ENCODE measurements at regions not wholly inside any gene's neighbourhood (a gene's known extent, or its start where the extent isn't known, plus 50 kb on each side); places are given as distances from the start of the nearest gene placed in this dataset.
A peak's percentile ranks its signal among the peaks of the same experiment; 100 is the strongest.

- no peak for FAIRE-seq
Observed at GRCh38 chr9:103281126-103281525, 286.0 kb downstream of the CYLC2 start.

GRCh38 chr9:103287361-103287760, 292.2 kb downstream of the CYLC2 start:
- no peaks in the 10 kb centered on the region for H3K27me3 ChIP-seq (ENCODE audit: control insufficient read depth, insufficient read depth, low read length)
- FAIRE-seq (no peak), DNase-seq (ENCODE audit: low read depth) (no peak)
- H3K4me3 ChIP-seq (ENCODE audit: low read depth, low read length), result no peak overlapping the region
- TF ChIP-seq CTCF (IDR thresholded peaks at IDR 0.05; ENCODE audit: insufficient read depth, low read length, severe bottlenecking), result no peak
- H3K36me3 ChIP-seq (ENCODE audit: control insufficient read depth, insufficient read depth, low read length), result no peaks in the 10 kb centered on the region

More at GRCh38 chr9:103281126-103281525, 286.0 kb downstream of the CYLC2 start:
- Histone ChIP-seq H3K36me3 (ENCODE audit: control insufficient read depth, insufficient read depth, low read length) (no peaks in the 10 kb centered on the region), H3K4me3 (ENCODE audit: low read depth, low read length) (no peak overlapping the region), H3K27me3 (ENCODE audit: control insufficient read depth, insufficient read depth, low read length) (no peaks in the 10 kb centered on the region)
- no peak for TF ChIP-seq CTCF (IDR thresholded peaks at IDR 0.05; ENCODE audit: insufficient read depth, low read length, severe bottlenecking)
- DNase-seq (ENCODE audit: low read depth), result no peak

GRCh38 chr9:103296189-103296588, 301.1 kb downstream of the CYLC2 start:
- FAIRE-seq (no peak), DNase-seq (ENCODE audit: low read depth) (no peak)
- Histone ChIP-seq H3K27me3 (ENCODE audit: control insufficient read depth, insufficient read depth, low read length) (no peaks in the 10 kb centered on the region), H3K36me3 (ENCODE audit: control insufficient read depth, insufficient read depth, low read length) (no peaks in the 10 kb centered on the region), H3K4me3 (ENCODE audit: low read depth, low read length) (no peak overlapping the region)
- TF ChIP-seq CTCF (IDR thresholded peaks at IDR 0.05; ENCODE audit: insufficient read depth, low read length, severe bottlenecking), result no peak

DNA sequence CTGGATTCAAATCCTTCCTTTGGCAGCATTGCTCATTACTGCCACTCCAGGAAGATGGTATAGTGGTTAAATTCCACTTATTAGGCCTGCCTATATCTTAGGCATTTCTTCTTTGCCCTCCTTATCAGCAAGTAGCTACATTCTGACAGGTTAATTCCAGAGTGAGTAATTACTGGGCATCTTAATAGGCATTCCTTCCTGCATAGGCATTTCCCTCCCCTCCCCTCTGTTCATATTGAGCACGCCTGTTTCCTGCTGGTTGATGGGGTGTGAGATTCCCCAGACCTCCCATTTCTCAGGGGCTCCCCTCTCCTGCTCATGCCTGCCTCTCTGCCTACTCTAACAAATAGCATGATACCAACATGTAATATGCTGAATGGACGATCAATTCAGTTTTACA, 305.9 kb downstream of the CYLC2 start:
- no peak for DNase-seq (ENCODE audit: low read depth)
- TF ChIP-seq CTCF (IDR thresholded peaks at IDR 0.05; ENCODE audit: insufficient read depth, low read length, severe bottlenecking), result no peak
- no peak overlapping the region for H3K4me3 ChIP-seq (ENCODE audit: low read depth, low read length)
- FAIRE-seq, result no peak
- no peaks in the 10 kb centered on the region for H3K27me3 ChIP-seq (ENCODE audit: control insufficient read depth, insufficient read depth, low read length)
- no peaks in the 10 kb centered on the region for H3K36me3 ChIP-seq (ENCODE audit: control insufficient read depth, insufficient read depth, low read length)

DNA sequence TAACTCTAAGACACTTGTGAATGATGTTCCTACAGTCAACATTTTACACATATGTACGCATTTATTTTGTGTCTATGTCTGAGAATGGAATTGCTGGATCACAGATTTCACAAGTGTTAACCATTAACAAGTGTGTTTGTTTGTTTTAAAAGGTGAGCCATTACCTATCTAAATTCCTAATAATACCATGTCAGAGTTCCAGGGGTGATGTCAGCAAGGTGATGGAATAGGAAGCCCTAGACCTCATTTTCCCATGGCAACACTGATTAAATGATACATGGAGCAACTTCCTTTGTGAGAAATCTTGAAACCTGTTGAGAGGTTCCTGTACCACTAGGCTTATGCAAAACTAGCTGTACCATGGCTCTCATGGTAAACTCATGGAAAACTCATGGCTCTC, 309.7 kb downstream of the CYLC2 start:
- Histone ChIP-seq H3K36me3 (ENCODE audit: control insufficient read depth, insufficient read depth, low read length) (no peaks in the 10 kb centered on the region), H3K27me3 (ENCODE audit: control insufficient read depth, insufficient read depth, low read length) (no peaks in the 10 kb centered on the region), H3K4me3 (ENCODE audit: low read depth, low read length) (no peak overlapping the region)
- TF ChIP-seq CTCF (IDR thresholded peaks at IDR 0.05; ENCODE audit: insufficient read depth, low read length, severe bottlenecking), result no peak
- no peak for DNase-seq (ENCODE audit: low read depth)
- no peak for FAIRE-seq

DNA sequence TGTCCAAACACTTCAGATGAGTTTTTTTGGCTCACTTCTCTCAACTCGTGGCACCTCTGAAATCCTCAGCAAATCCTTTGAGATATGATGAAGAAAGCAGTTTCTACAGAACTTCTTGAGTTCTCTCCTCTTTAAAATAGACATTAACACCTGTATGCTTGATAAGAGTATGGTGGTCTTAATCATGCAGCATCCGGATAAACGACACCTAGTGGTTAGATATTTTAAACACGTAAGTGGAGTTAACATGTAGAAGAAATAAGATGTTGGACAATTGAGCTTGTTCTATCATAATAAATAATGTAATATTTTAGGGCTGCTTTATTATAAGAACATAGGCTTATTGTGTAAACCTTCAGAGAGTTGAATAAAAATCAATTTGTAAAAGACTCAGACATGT, 324.8 kb downstream of the CYLC2 start:
- no peak for FAIRE-seq
- H3K36me3 ChIP-seq (ENCODE audit: control insufficient read depth, insufficient read depth, low read length), result no peaks in the 10 kb centered on the region

More for the DNA sequence above, 324.8 kb downstream of the CYLC2 start:
- no peak for TF ChIP-seq CTCF (IDR thresholded peaks at IDR 0.05; ENCODE audit: insufficient read depth, low read length, severe bottlenecking)
- Histone ChIP-seq H3K4me3 (ENCODE audit: low read depth, low read length) (no peak overlapping the region), H3K27me3 (ENCODE audit: control insufficient read depth, insufficient read depth, low read length) (no peaks in the 10 kb centered on the region)
- peak; percentile 5 for DNase-seq (ENCODE audit: low read depth)

Measured in bronchial epithelial cell (primary cell).